Stomach (tissue), 8 donors: ENCODE measurements at regions not wholly inside any gene's neighbourhood (a gene's known extent, or its start where the extent isn't known, plus 50 kb on each side); places are given as distances from the start of the nearest gene placed in this dataset.
A peak's percentile ranks its signal among the peaks of the same experiment; 100 is the strongest.

Experiments
- DNase-seq, 2 donors: peaks; one replicate each; pipeline versions ENCODE4 v3.0.0 to v3.0.0-alpha.2; 2013 to 2019
- H3K27ac ChIP-seq, 5 donors: fragments of 200-600 bp in 4 of 5; sonication (generic) in 4 of 5; one replicate each; pipeline ENCODE4 v1.5.1; 2013 to 2019; ENCODE audit warnings: mild to moderate bottlenecking in 1 of 5, moderate library complexity in 1 of 5
- H3K27me3 ChIP-seq, 3 donors: fragments of 200-600 bp; sonication (generic); one replicate each; pipeline ENCODE4 v1.5.1; 2017 to 2019; ENCODE audit warnings: mixed run types in 1 of 3
- H3K36me3 ChIP-seq, 4 donors: fragments of 200-600 bp; sonication (generic); 1 replicate in 3 of 4; 2 replicates in 1 of 4; pipeline ENCODE4 v1.5.1; 2016 to 2019
- H3K4me1 ChIP-seq, 4 donors: fragments of 200-600 bp; sonication (generic); one replicate each; pipeline ENCODE4 v1.5.1; 2016 to 2019
- H3K4me3 ChIP-seq, 4 donors: fragments of 200-600 bp; sonication (generic) in 3 of 4; one replicate each; pipeline ENCODE4 v1.5.1; 2016 to 2019; ENCODE audit warnings: mild to moderate bottlenecking in 1 of 4
- H3K9me3 ChIP-seq, 4 donors: fragments of 200-600 bp; sonication (generic); one replicate each; pipeline ENCODE4 v1.5.1; 2016 to 2019
- EP300 ChIP-seq: sonication (generic); formaldehyde crosslinking; IDR thresholded peaks from one replicate; pipeline ENCODE4 v1.6.1; 2017; ENCODE audit warnings: antibody characterized with exemption
- POLR2A ChIP-seq, 4 donors: fragments of 450-650 bp; IDR thresholded peaks; one replicate each; pipeline ENCODE4 v1.6.1; 2016; ENCODE audit warnings: antibody characterized with exemption in 4 of 4, control low read depth in 2 of 4, mild to moderate bottlenecking in 1 of 4, moderate library complexity in 1 of 4
- POLR2AphosphoS5 ChIP-seq, 3 donors: sonication (generic); formaldehyde crosslinking; IDR thresholded peaks; one replicate each; pipeline ENCODE4 v1.6.1; 2016; ENCODE audit warnings: antibody characterized with exemption in 3 of 3
- WGBS, 5 donors: extraction: QIAGEN DNeasy Blood & Tissue Kit in 3 of 5; methylation state at CpG; one replicate each; pipeline versions ENCODE4 v1.1.5 to v1.1.7; 2013 to 2018; 5-methylcytosine and 5-hydroxymethylcytosine counted together
- intact Hi-C: fragments of 100-400 bp; cut with DNase I; formaldehyde crosslinking; loops from one replicate; pipeline ENCODE4 v1.15.1; 2023; ENCODE audit warnings: low total_unique reads
- TF ChIP-seq, protein P1 (sequence below), 7 experiments: fragments of 450-650 bp in 4 of 7; fragments of 200-600 bp in 3 of 7; sonication (generic) in 3 of 7; IDR thresholded peaks; one replicate each; pipeline ENCODE4 v1.5.1; 2016 to 2019; ENCODE audit warnings: antibody characterized with exemption in 7 of 7, control low read depth in 2 of 7, mild to moderate bottlenecking in 1 of 7
- donor health status: healthy with polysubstance abuse.
- donor health status: Bipolar disorder and iron deficiency.
- donor health status: healthy.

DNA sequence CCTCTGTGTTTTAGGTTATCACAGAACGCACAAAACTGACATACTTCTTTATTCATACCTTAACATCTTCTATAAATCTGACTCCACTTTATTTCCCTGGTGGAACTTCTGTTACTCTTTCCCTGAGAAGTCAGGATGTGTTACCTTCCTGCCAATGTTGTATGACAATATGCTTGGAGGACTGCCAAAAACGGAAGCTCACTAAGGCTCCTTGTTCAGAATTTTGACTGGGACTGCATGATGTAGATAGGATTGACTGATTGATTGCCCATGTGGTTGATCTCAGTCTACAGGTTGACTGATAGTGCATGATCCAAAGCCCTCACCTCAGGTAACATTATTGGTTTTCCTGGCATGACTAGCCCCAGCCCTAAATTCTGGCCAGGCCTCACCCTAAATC is 319.4 kb downstream of the TLR4 start:
- intact Hi-C loops, result no loop called here
- Histone ChIP-seq H3K4me1 (no peaks in the 10 kb centered on the region), H3K36me3 (no peaks in the 10 kb centered on the region), H3K27ac (no peak overlapping the region), H3K27me3 (no peaks in the 10 kb centered on the region), H3K4me3 (no peak overlapping the region), H3K9me3 (no peaks in the 10 kb centered on the region)
- TF ChIP-seq EP300 (no peak), POLR2AphosphoS5 (IDR thresholded peaks at IDR 0.05) (no peak), POLR2A (IDR thresholded peaks at IDR 0.05) (no peak)
- TF ChIP-seq, protein P1, sequence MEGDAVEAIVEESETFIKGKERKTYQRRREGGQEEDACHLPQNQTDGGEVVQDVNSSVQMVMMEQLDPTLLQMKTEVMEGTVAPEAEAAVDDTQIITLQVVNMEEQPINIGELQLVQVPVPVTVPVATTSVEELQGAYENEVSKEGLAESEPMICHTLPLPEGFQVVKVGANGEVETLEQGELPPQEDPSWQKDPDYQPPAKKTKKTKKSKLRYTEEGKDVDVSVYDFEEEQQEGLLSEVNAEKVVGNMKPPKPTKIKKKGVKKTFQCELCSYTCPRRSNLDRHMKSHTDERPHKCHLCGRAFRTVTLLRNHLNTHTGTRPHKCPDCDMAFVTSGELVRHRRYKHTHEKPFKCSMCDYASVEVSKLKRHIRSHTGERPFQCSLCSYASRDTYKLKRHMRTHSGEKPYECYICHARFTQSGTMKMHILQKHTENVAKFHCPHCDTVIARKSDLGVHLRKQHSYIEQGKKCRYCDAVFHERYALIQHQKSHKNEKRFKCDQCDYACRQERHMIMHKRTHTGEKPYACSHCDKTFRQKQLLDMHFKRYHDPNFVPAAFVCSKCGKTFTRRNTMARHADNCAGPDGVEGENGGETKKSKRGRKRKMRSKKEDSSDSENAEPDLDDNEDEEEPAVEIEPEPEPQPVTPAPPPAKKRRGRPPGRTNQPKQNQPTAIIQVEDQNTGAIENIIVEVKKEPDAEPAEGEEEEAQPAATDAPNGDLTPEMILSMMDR (IDR thresholded peaks at IDR 0.05), result no peak
- peak in 1 of 2 donors; percentile 6 for DNase-seq
- 16 to 61% (median 43%) methylated on average over 2 of the region's 2 CpGs for WGBS, 5 donors

DNA sequence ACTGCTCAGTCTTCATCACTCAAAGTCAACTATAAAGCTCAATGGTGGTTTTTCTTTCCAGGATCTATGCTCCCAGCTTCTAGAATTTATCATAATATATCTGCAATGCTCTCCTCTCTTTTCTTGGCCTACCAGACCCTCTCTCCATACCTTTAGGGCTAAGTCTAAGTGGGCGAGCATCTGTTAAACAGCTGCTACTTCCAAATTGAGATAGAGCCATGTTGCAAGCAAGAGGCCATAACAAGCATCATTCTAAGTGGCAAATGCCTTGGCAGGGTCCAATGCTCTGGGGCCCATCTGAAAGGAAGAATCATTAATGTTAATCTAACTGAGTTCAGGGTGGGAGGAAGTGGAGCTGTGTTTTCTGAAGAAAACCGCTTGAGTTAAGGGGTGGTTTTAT is 324.0 kb downstream of the TLR4 start:
- Histone ChIP-seq H3K4me1 (no peaks in the 10 kb centered on the region), H3K36me3 (no peaks in the 10 kb centered on the region), H3K27me3 (no peaks in the 10 kb centered on the region), H3K4me3 (no peak overlapping the region), H3K27ac (no peak overlapping the region), H3K9me3 (no peaks in the 10 kb centered on the region)
- TF ChIP-seq POLR2A (IDR thresholded peaks at IDR 0.05), result no peak
- TF ChIP-seq, protein P1 (IDR thresholded peaks at IDR 0.05), result no peak
- TF ChIP-seq POLR2AphosphoS5 (IDR thresholded peaks at IDR 0.05), result no peak
- TF ChIP-seq EP300, result no peak
- no peak for DNase-seq
- intact Hi-C loops, result no loop called here
- WGBS, 5 donors, result 77 to 90% (median 85%) methylated on average over 2 of the region's 2 CpGs

DNA sequence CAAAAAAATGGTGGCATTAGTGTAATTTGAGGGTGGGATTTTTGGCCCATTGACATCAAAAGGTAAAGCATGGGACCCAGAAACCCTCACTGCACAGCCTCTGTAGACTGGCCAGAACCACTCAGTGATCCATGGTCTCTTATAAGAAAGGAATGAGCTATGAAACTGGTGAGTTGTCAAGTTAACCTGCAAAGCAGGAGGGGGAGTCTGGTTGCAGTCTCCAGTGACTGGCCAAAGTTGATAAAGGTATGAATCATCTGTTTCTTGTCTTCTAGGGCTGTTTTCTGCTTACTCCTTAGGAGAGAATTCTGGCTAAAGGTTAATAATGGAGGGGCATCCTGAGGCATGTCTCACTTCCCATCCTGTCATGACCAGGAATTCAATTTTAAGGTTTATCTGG is 325.2 kb downstream of the TLR4 start:
- TF ChIP-seq POLR2A (IDR thresholded peaks at IDR 0.05) (no peak), EP300 (no peak), POLR2AphosphoS5 (IDR thresholded peaks at IDR 0.05) (no peak)
- TF ChIP-seq, protein P1 (IDR thresholded peaks at IDR 0.05), result no peak
- Histone ChIP-seq H3K36me3 (no peaks in the 10 kb centered on the region), H3K27ac (no peak overlapping the region), H3K9me3 (no peaks in the 10 kb centered on the region), H3K4me3 (no peak overlapping the region), H3K4me1 (no peaks in the 10 kb centered on the region), H3K27me3 (no peaks in the 10 kb centered on the region)
- DNase-seq, result no peak
- intact Hi-C loops, result no loop called here

DNA sequence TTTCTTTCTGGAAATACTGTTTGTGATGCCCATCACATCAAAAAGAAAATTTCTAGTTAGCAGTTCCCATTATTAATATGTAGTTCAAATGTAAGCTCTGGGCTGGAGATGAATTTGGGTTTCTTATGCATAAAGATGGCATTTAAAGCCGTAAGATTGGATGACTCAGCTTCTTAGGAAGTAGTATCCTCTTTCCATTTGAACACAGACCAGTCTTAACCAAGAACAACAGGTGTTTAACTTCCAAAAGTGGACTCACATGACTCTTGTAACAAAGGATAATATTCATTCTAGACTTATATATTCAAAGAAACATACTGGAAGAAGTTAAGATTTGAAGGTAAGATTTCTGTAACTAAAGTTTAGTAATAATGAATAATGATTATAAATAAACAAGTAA is 330.5 kb downstream of the TLR4 start:
- H3K9me3 ChIP-seq, result no peaks in the 10 kb centered on the region
- WGBS, 5 donors, result 54 to 69% (median 63%) methylated on average over 1 of the region's 1 CpG
- intact Hi-C loops, result no loop called here
- no peak overlapping the region for H3K4me3 ChIP-seq
- TF ChIP-seq POLR2AphosphoS5 (IDR thresholded peaks at IDR 0.05) (no peak), EP300 (no peak), POLR2A (IDR thresholded peaks at IDR 0.05) (no peak)
- TF ChIP-seq, protein P1 (IDR thresholded peaks at IDR 0.05), result no peak
- DNase-seq, result no peak
- H3K36me3 ChIP-seq, result no peaks in the 10 kb centered on the region
- no peaks in the 10 kb centered on the region for H3K4me1 ChIP-seq
- no peak overlapping the region for H3K27ac ChIP-seq
- no peaks in the 10 kb centered on the region for H3K27me3 ChIP-seq

DNA sequence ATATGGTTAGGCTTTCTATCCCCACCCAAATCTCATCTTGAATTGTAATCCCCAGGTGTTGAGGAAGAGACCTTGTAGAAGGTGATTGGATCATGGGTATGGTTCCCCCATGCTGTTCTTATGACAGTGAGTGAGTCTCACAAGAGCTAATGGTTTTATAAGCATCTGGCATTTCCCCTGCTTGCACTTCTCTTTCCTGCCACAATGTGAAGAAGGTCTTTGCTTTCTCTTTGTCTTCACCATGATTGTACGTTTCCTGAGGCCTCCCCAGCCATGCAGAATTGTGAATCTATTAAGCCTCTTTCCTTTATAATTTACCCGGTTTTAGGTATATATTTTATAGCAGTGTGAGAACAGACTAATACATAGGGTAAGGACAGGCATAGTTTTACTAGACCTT is 334.5 kb downstream of the TLR4 start:
- Histone ChIP-seq H3K4me3 (no peak overlapping the region), H3K9me3 (no peaks in the 10 kb centered on the region), H3K27ac (no peak overlapping the region), H3K27me3 (no peaks in the 10 kb centered on the region), H3K36me3 (no peaks in the 10 kb centered on the region), H3K4me1 (no peaks in the 10 kb centered on the region)
- TF ChIP-seq, protein P1 (IDR thresholded peaks at IDR 0.05), result no peak
- no peak for TF ChIP-seq EP300
- TF ChIP-seq POLR2A (IDR thresholded peaks at IDR 0.05), result no peak
- TF ChIP-seq POLR2AphosphoS5 (IDR thresholded peaks at IDR 0.05), result no peak
- no peak for DNase-seq
- WGBS, 5 donors, result 49 to 67% (median 50%) methylated on average over 2 of the region's 2 CpGs
- intact Hi-C loops, result no loop called here
